ENCODE measurements at regions not wholly inside any gene's neighbourhood (a gene's known extent, or its start where the extent isn't known, plus 50 kb on each side); places are given as distances from the start of the nearest gene placed in this dataset.

- 66 to 79% methylated on average over 5 of the region's 5 CpGs for WGBS, 2 donors
- Histone ChIP-seq H3K4me3 (no peak overlapping the region), H3K27me3 (no peaks in the 10 kb centered on the region), H3K27ac (no peak overlapping the region), H3K36me3 (no peaks in the 10 kb centered on the region), H3K9me3 (peaks cover 0 to 5% (median 0%) of the 10 kb centered on the region in 4 donors), H3K4me1 (no peaks in the 10 kb centered on the region)
- no peak for TF ChIP-seq CTCF (IDR thresholded peaks at IDR 0.05)
- TF ChIP-seq EP300 (IDR thresholded peaks at IDR 0.05) = no peak
- TF ChIP-seq POLR2A (IDR thresholded peaks at IDR 0.05) = no peak
- no peak for DNase-seq (ENCODE audit: low spot score in 2 of 2)
Observed at GRCh38 chr5:2993771-2994170, 242.3 kb upstream of the IRX2 start.

GRCh38 chr5:2993301-2993700 is 241.8 kb upstream of the IRX2 start:
- H3K4me3 ChIP-seq = no peak overlapping the region
- DNase-seq (ENCODE audit: low spot score in 2 of 2) = no peak
- H3K27me3 ChIP-seq = no peaks in the 10 kb centered on the region
- no peak for TF ChIP-seq EP300 (IDR thresholded peaks at IDR 0.05)
- no peak for TF ChIP-seq CTCF (IDR thresholded peaks at IDR 0.05)
- no peak for TF ChIP-seq POLR2A (IDR thresholded peaks at IDR 0.05)
- H3K4me1 ChIP-seq = no peaks in the 10 kb centered on the region
- peaks cover 0 to 5% (median 0%) of the 10 kb centered on the region in 4 donors for H3K9me3 ChIP-seq
- 66 to 69% methylated on average over 10 of the region's 10 CpGs for WGBS, 2 donors
- no peaks in the 10 kb centered on the region for H3K36me3 ChIP-seq
- H3K27ac ChIP-seq = no peak overlapping the region

GRCh38 chr5:2992806-2993205 is 241.3 kb upstream of the IRX2 start:
- DNase-seq (ENCODE audit: low spot score in 2 of 2) = no peak
- H3K4me1 ChIP-seq = no peaks in the 10 kb centered on the region
- no peaks in the 10 kb centered on the region for H3K27me3 ChIP-seq
- WGBS, 2 donors = 81 to 82% methylated on average over 4 of the region's 4 CpGs
- no peak for TF ChIP-seq POLR2A (IDR thresholded peaks at IDR 0.05)
- no peak for TF ChIP-seq EP300 (IDR thresholded peaks at IDR 0.05)
- TF ChIP-seq CTCF (IDR thresholded peaks at IDR 0.05) = no peak
- H3K9me3 ChIP-seq = peaks cover 0 to 5% (median 0%) of the 10 kb centered on the region in 4 donors
- no peak overlapping the region for H3K27ac ChIP-seq
- H3K36me3 ChIP-seq = no peaks in the 10 kb centered on the region
- H3K4me3 ChIP-seq = no peak overlapping the region

- no peak for DNase-seq (ENCODE audit: low spot score in 2 of 2)
- H3K4me3 ChIP-seq = no peak overlapping the region
- peaks cover 0 to 5% (median 0%) of the 10 kb centered on the region in 4 donors for H3K9me3 ChIP-seq
- WGBS, 2 donors = 79 to 81% methylated on average over 10 of the region's 10 CpGs
- no peaks in the 10 kb centered on the region for H3K36me3 ChIP-seq
- H3K27me3 ChIP-seq = no peaks in the 10 kb centered on the region
- no peak for TF ChIP-seq EP300 (IDR thresholded peaks at IDR 0.05)
- no peak for TF ChIP-seq CTCF (IDR thresholded peaks at IDR 0.05)
- TF ChIP-seq POLR2A (IDR thresholded peaks at IDR 0.05) = no peak
- H3K27ac ChIP-seq = no peak overlapping the region
- no peaks in the 10 kb centered on the region for H3K4me1 ChIP-seq
Observed at GRCh38 chr5:2991884-2992283, 240.4 kb upstream of the IRX2 start.

- Histone ChIP-seq H3K36me3 (no peaks in the 10 kb centered on the region), H3K4me3 (no peak overlapping the region), H3K27ac (no peak overlapping the region), H3K4me1 (no peaks in the 10 kb centered on the region), H3K9me3 (peaks cover 0 to 5% (median 0%) of the 10 kb centered on the region in 4 donors), H3K27me3 (no peaks in the 10 kb centered on the region)
- TF ChIP-seq CTCF (IDR thresholded peaks at IDR 0.05) (no peak), POLR2A (IDR thresholded peaks at IDR 0.05) (no peak), EP300 (IDR thresholded peaks at IDR 0.05) (no peak)
- DNase-seq (ENCODE audit: low spot score in 2 of 2) = no peak
- 54 to 64% methylated on average over 8 of the region's 8 CpGs for WGBS, 2 donors
Observed at GRCh38 chr5:2989517-2989916, 238.0 kb upstream of the IRX2 start.

Data from tibial nerve (tissue), 4 donors.